Cardiac fibroblast (primary cell): ENCODE measurements at regions not wholly inside any gene's neighbourhood (a gene's known extent, or its start where the extent isn't known, plus 50 kb on each side); places are given as distances from the start of the nearest gene placed in this dataset.
"Not testable (repeated sequence)": the region's sequence is repeated elsewhere in the genome, so short reads cannot be mapped to it uniquely, and the experiment has no call there.

Source experiments
- DNase-seq, 2 donors: peaks; one replicate each; pipeline versions ENCODE4 v3.0.0 to v3.0.0-alpha.2; 2010; ENCODE audit warnings: low read depth in 2 of 2
- H3K4me3 ChIP-seq, 2 donors: replicated peaks in 1 of 2; 1 replicate in 1 of 2; 2 replicates in 1 of 2; pipeline ENCODE4 v1.5.1; 2011; ENCODE audit warnings: low read depth in 2 of 2, low read length in 2 of 2, mild to moderate bottlenecking in 2 of 2, moderate library complexity in 1 of 2
- TF ChIP-seq, protein P1 (sequence below): IDR thresholded peaks from one replicate; pipeline ENCODE4 v1.5.1; 2011; ENCODE audit warnings: low read depth, mild to moderate bottlenecking, low read length, inconsistent platforms

- H3K4me3 ChIP-seq, result no peak overlapping the region
- DNase-seq, result no peak
- TF ChIP-seq, protein P1, sequence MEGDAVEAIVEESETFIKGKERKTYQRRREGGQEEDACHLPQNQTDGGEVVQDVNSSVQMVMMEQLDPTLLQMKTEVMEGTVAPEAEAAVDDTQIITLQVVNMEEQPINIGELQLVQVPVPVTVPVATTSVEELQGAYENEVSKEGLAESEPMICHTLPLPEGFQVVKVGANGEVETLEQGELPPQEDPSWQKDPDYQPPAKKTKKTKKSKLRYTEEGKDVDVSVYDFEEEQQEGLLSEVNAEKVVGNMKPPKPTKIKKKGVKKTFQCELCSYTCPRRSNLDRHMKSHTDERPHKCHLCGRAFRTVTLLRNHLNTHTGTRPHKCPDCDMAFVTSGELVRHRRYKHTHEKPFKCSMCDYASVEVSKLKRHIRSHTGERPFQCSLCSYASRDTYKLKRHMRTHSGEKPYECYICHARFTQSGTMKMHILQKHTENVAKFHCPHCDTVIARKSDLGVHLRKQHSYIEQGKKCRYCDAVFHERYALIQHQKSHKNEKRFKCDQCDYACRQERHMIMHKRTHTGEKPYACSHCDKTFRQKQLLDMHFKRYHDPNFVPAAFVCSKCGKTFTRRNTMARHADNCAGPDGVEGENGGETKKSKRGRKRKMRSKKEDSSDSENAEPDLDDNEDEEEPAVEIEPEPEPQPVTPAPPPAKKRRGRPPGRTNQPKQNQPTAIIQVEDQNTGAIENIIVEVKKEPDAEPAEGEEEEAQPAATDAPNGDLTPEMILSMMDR, result no peak
Measured at GRCh38 chr9:33739398-33739797, 56.0 kb upstream of the PRSS3 start.

GRCh38 chr9:33740075-33740474, 55.3 kb upstream of the PRSS3 start:
- no peak for DNase-seq

DNA sequence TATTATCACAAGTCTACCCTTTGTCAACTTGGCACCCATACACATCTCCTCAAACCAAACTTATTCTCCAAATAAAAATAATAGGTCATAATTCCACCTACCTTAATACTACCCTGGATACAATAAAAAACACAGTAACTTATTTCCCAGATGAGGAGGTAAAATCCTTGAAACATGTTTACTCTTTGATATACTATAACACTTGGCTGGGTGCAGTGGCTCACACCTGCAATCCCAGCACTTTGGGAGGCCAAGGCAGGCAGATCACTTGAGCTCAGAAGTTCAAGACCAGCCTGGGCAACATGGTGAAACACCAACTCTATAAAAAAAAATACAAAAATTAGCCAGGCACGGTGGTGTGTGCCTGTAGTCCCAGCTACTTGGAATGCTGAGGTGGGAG, 54.4 kb upstream of the PRSS3 start:
- not testable (repeated sequence) for H3K4me3 ChIP-seq, DNase-seq

More at GRCh38 chr9:33740075-33740474, 55.3 kb upstream of the PRSS3 start:
- no peak overlapping the region for H3K4me3 ChIP-seq
- TF ChIP-seq, protein P1, result no peak

DNA sequence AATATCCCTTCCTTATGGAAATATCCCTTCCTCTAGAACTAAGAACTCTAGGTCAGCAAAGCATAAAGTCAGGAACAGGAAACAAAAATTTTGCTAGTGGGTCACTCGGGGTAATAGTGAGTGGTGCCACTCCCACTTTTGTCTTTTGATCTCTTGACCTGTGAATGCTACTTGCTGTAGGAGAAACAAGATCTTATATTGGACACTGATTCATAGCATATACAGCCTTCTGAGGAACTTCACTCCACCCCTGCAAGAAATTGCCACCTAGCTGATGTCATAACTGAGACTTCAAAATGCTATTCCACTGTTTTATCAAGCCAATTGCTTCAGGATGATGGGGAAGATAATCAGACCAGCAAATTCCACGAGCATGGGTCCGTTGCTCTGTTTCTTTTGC, 53.3 kb upstream of the PRSS3 start:
- TF ChIP-seq, protein P1, result no peak
- DNase-seq, result no peak
- H3K4me3 ChIP-seq, result no peak overlapping the region

- no peak overlapping the region for H3K4me3 ChIP-seq
- TF ChIP-seq, protein P1, result no peak
- no peak for DNase-seq
Measured at GRCh38 chr9:33742519-33742918, 52.8 kb upstream of the PRSS3 start.
